H1 (cell line): ENCODE measurements at regions not wholly inside any gene's neighbourhood (a gene's known extent, or its start where the extent isn't known, plus 50 kb on each side); places are given as distances from the start of the nearest gene placed in this dataset.

Experiments
- CBX8 ChIP-seq: fragments of 300-800, 300-1000 bp; sonication (generic); IDR thresholded peaks from 2 replicates; pipeline ENCODE4 v1.7.1; 2016; ENCODE audit warnings: low read depth, low read length, borderline replicate concordance
- CREB1 ChIP-seq: IDR thresholded peaks from 2 replicates; pipeline ENCODE4 v1.6.1; 2012; ENCODE audit warnings: inconsistent platforms
- RNF2 ChIP-seq: fragments of 200-900, 300-1000 bp; sonication (generic); IDR thresholded peaks from 2 replicates; pipeline ENCODE4 v1.7.1; 2016; ENCODE audit warnings: borderline replicate concordance, low read depth, mild to moderate bottlenecking, antibody characterized with exemption, low read length; ENCODE audit not compliant: poor library complexity, severe bottlenecking; ENCODE audit errors: missing control alignments

GRCh38 chr6:139540894-139541293 is 166.4 kb upstream of the CITED2 start (continued):
- TF ChIP-seq RNF2 (no peak), CBX8 (no peak), CREB1 (no peak)
